ENCODE measurements at regions not wholly inside any gene's neighbourhood (a gene's known extent, or its start where the extent isn't known, plus 50 kb on each side); places are given as distances from the start of the nearest gene placed in this dataset.

DNA sequence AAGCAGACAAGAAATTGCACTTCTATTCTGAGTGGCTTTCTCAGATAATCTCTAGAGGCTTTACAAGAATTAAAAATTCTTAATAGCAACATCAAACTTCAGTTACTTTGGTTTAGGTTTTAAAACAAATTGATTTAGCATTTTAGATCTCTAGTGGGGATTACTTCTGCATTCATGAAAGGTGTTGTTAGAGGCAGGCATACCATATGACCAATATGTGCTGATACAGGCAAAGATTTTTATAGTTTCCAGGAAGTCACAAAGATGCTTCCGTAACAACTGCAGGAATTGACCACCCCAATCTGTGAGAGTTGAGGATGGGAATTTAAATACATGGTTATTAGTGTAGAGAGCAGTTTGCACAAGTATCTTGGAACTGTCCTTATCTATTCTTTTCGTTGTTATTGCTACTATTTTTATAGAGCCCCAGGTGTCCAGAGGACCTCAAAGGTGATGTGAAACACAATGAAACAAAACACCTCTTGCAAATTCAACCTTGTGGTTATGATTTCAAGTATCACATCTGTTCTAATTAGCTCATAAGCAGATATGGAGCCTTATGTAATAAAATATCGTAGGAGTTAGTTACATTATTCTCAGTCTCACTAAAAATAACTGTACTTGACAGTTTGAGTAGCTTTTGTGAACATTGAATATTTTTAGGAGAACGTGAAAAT, 512.7 kb upstream of the ADGRL4 start:
- H3K4me2 ChIP-seq (ENCODE audit: low read length) = no peak overlapping the region
- no peaks in the 10 kb centered on the region for H3K9me2 ChIP-seq (ENCODE audit: insufficient read depth, low read length)
- no peaks in the 10 kb centered on the region for H3K27me3 ChIP-seq (ENCODE audit: insufficient read depth, low read depth, low read length)
- H3K36me3 ChIP-seq (ENCODE audit: insufficient read depth, low read length) = no peaks in the 10 kb centered on the region
- H3K27ac ChIP-seq (ENCODE audit: low read length) = no peak overlapping the region
- no peaks in the 10 kb centered on the region for H3F3A ChIP-seq (ENCODE audit: insufficient read depth, low read length, poor library complexity, severe bottlenecking)
- H3K9me3 ChIP-seq (ENCODE audit: low read length) = no peaks in the 10 kb centered on the region
- H3K4me3 ChIP-seq (ENCODE audit: low read length) = no peak overlapping the region
- H2AFZ ChIP-seq (ENCODE audit: low read depth, low read length) = no peak overlapping the region
- H3K9ac ChIP-seq (ENCODE audit: low read length) = no peak overlapping the region
- TF ChIP-seq EP300 (conservative IDR thresholded peaks at IDR 0.05; ENCODE audit: poor library complexity, severe bottlenecking) (no peak), POLR2AphosphoS5 (IDR thresholded peaks at IDR 0.05) (no peak), TAF1 (IDR thresholded peaks at IDR 0.05; ENCODE audit: low read depth) (no peak)
- H4K20me1 ChIP-seq (ENCODE audit: insufficient read depth) = no peaks in the 10 kb centered on the region
- no peaks in the 10 kb centered on the region for H3K79me2 ChIP-seq (replicated peaks; ENCODE audit: insufficient read depth, low read length)

GRCh38 chr1:79517470-79518224, 511.1 kb upstream of the ADGRL4 start:
- no peak overlapping the region for H3K27ac ChIP-seq (ENCODE audit: low read length)
- H3K9me2 ChIP-seq (ENCODE audit: insufficient read depth, low read length) = no peaks in the 10 kb centered on the region
- H2AFZ ChIP-seq (ENCODE audit: low read depth, low read length) = no peak overlapping the region
- no peaks in the 10 kb centered on the region for H3K27me3 ChIP-seq (ENCODE audit: insufficient read depth, low read depth, low read length)
- H3K36me3 ChIP-seq (ENCODE audit: insufficient read depth, low read length) = no peaks in the 10 kb centered on the region
- no peaks in the 10 kb centered on the region for H3F3A ChIP-seq (ENCODE audit: insufficient read depth, low read length, poor library complexity, severe bottlenecking)
- no peak overlapping the region for H3K9ac ChIP-seq (ENCODE audit: low read length)
- no peak overlapping the region for H3K4me3 ChIP-seq (ENCODE audit: low read length)
- H4K20me1 ChIP-seq (ENCODE audit: insufficient read depth) = no peaks in the 10 kb centered on the region
- H3K79me2 ChIP-seq (replicated peaks; ENCODE audit: insufficient read depth, low read length) = no peaks in the 10 kb centered on the region
- TF ChIP-seq, protein P1, sequence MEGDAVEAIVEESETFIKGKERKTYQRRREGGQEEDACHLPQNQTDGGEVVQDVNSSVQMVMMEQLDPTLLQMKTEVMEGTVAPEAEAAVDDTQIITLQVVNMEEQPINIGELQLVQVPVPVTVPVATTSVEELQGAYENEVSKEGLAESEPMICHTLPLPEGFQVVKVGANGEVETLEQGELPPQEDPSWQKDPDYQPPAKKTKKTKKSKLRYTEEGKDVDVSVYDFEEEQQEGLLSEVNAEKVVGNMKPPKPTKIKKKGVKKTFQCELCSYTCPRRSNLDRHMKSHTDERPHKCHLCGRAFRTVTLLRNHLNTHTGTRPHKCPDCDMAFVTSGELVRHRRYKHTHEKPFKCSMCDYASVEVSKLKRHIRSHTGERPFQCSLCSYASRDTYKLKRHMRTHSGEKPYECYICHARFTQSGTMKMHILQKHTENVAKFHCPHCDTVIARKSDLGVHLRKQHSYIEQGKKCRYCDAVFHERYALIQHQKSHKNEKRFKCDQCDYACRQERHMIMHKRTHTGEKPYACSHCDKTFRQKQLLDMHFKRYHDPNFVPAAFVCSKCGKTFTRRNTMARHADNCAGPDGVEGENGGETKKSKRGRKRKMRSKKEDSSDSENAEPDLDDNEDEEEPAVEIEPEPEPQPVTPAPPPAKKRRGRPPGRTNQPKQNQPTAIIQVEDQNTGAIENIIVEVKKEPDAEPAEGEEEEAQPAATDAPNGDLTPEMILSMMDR (IDR thresholded peaks at IDR 0.05; ENCODE audit: poor library complexity, severe bottlenecking) = no peak
- TF ChIP-seq EP300 (conservative IDR thresholded peaks at IDR 0.05; ENCODE audit: poor library complexity, severe bottlenecking) (no peak), RAD21 (conservative IDR thresholded peaks at IDR 0.05) (no peak), POLR2AphosphoS5 (IDR thresholded peaks at IDR 0.05) (no peak), REST (IDR thresholded peaks at IDR 0.05; ENCODE audit: borderline replicate concordance) (no peak)
- no peaks in the 10 kb centered on the region for H3K9me3 ChIP-seq (ENCODE audit: low read length)
- no peak overlapping the region for H3K4me2 ChIP-seq (ENCODE audit: low read length)

DNA sequence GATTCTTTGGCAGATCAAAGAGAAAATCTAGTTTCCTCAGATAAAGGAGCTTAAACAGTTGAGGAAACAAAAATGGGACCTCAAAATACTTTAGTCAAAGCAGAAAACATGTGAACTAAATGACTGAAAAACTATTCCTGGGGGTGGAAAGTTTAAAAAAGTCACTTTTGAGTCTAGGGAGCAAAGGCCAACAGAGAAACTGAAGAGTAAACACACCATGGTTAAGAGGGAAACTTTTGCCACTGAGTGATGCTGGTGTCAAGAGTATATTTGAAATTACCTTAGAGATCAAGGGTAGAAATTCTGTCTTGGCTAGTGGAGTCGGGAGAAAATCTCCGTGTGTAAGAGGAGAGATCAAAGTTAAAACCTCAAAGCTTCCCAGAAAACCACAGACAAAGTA, 501.2 kb upstream of the ADGRL4 start:
- Histone ChIP-seq H2AFZ (ENCODE audit: low read depth, low read length) (no peak overlapping the region), H3K4me2 (ENCODE audit: low read length) (no peak overlapping the region)
- TF ChIP-seq SMC3 (conservative IDR thresholded peaks at IDR 0.05; ENCODE audit: poor library complexity) (no peak), RAD21 (conservative IDR thresholded peaks at IDR 0.05) (no peak), EP300 (conservative IDR thresholded peaks at IDR 0.05; ENCODE audit: poor library complexity, severe bottlenecking) (no peak), EZH2 (IDR thresholded peaks at IDR 0.05; ENCODE audit: borderline replicate concordance, insufficient read depth, low read length, poor library complexity, severe bottlenecking) (no peak), REST (IDR thresholded peaks at IDR 0.05; ENCODE audit: borderline replicate concordance) (no peak), TAF1 (IDR thresholded peaks at IDR 0.05; ENCODE audit: low read depth) (no peak), POLR2AphosphoS5 (IDR thresholded peaks at IDR 0.05) (no peak)
- TF ChIP-seq, protein P1 (IDR thresholded peaks at IDR 0.05; ENCODE audit: poor library complexity, severe bottlenecking) = no peak

More for the DNA sequence above, 501.2 kb upstream of the ADGRL4 start:
- no peak overlapping the region for H3K4me3 ChIP-seq (ENCODE audit: low read length)
- no peaks in the 10 kb centered on the region for H3K9me3 ChIP-seq (ENCODE audit: low read length)
- H3F3A ChIP-seq (ENCODE audit: insufficient read depth, low read length, poor library complexity, severe bottlenecking) = no peaks in the 10 kb centered on the region
- no peaks in the 10 kb centered on the region for H3K27me3 ChIP-seq (ENCODE audit: insufficient read depth, low read depth, low read length)
- no peaks in the 10 kb centered on the region for H4K20me1 ChIP-seq (ENCODE audit: insufficient read depth)
- no peaks in the 10 kb centered on the region for H3K79me2 ChIP-seq (replicated peaks; ENCODE audit: insufficient read depth, low read length)
- no peak overlapping the region for H3K27ac ChIP-seq (ENCODE audit: low read length)
- no peaks in the 10 kb centered on the region for H3K36me3 ChIP-seq (ENCODE audit: insufficient read depth, low read length)
- no peaks in the 10 kb centered on the region for H3K9me2 ChIP-seq (ENCODE audit: insufficient read depth, low read length)
- H3K9ac ChIP-seq (ENCODE audit: low read length) = no peak overlapping the region

Measured in neural cell (in vitro differentiated cells).